Natural killer cell (primary cell): ENCODE measurements at regions not wholly inside any gene's neighbourhood (a gene's known extent, or its start where the extent isn't known, plus 50 kb on each side); places are given as distances from the start of the nearest gene placed in this dataset.

Source experiments
- ATAC-seq, 3 donors: fragments of 150-1000 bp in 2 of 3; fragments of 200-7000 bp in 1 of 3; cut with Tn5 transposase; 1 replicate in 1 of 3; 2 replicates in 2 of 3; pipeline ENCODE4 v1.10.0; 2021; ENCODE audit warnings: mild to moderate bottlenecking in 2 of 3, moderate library complexity in 2 of 3
- DNase-seq, 2 donors: peaks; one replicate each; pipeline versions ENCODE4 v3.0.0 to v3.0.0-alpha.2; 2013 to 2021; ENCODE audit warnings: mixed read lengths in 1 of 2
- H3K27ac ChIP-seq: one replicate; pipeline ENCODE4 v1.5.1; 2013; ENCODE audit warnings: mild to moderate bottlenecking, low read length
- H3K27me3 ChIP-seq: one replicate; pipeline ENCODE4 v1.6.1; 2013; ENCODE audit warnings: low read length; ENCODE audit not compliant: control insufficient read depth, insufficient read depth
- H3K36me3 ChIP-seq: one replicate; pipeline ENCODE4 v1.6.1; 2013; ENCODE audit warnings: low read length; ENCODE audit not compliant: control insufficient read depth, insufficient read depth
- H3K4me1 ChIP-seq: one replicate; pipeline ENCODE4 v1.6.1; 2013; ENCODE audit warnings: low read length; ENCODE audit not compliant: control insufficient read depth, insufficient read depth
- H3K4me3 ChIP-seq: one replicate; pipeline ENCODE4 v1.5.1; 2013; ENCODE audit warnings: low read length
- H3K9me3 ChIP-seq: one replicate; pipeline ENCODE4 v1.6.1; 2013; ENCODE audit warnings: low read length; ENCODE audit not compliant: control insufficient read depth, insufficient read depth
- H3K27ac Mint-ChIP-seq, 2 donors: one replicate each; pipeline ENCODE4 v1.8.0; 2022; ENCODE audit warnings: mild to moderate bottlenecking in 2 of 2, mixed read lengths in 2 of 2, moderate library complexity in 1 of 2
- H3K27me3 Mint-ChIP-seq, 2 donors: one replicate each; pipeline ENCODE4 v1.8.0; 2022; ENCODE audit warnings: low read depth in 2 of 2, mixed read lengths in 2 of 2
- H3K36me3 Mint-ChIP-seq: one replicate; pipeline ENCODE4 v1.8.0; 2022; ENCODE audit warnings: mixed read lengths
- H3K4me1 Mint-ChIP-seq, 2 donors: one replicate each; pipeline ENCODE4 v1.8.0; 2022; ENCODE audit warnings: mixed read lengths in 2 of 2
- H3K4me3 Mint-ChIP-seq: one replicate; pipeline ENCODE4 v1.8.0; 2022; ENCODE audit warnings: mild to moderate bottlenecking, moderate library complexity, mixed read lengths
- H3K9me3 Mint-ChIP-seq, 2 donors: one replicate each; pipeline ENCODE4 v1.8.0; 2022; ENCODE audit warnings: mixed read lengths in 2 of 2
- WGBS: methylation state at CpG from one replicate; pipeline ENCODE4 v1.1.7; 2013; ENCODE audit warnings: missing lambda C conversion rate; ENCODE audit not compliant: insufficient coverage; 5-methylcytosine and 5-hydroxymethylcytosine counted together
- intact Hi-C: fragments of 100-400 bp; cut with micrococcal nuclease; formaldehyde crosslinking; loops from one replicate; pipeline ENCODE4 v1.14.2; 2022
- TF ChIP-seq, protein P1 (sequence below): fragments of 200-600 bp; IDR thresholded peaks from one replicate; pipeline ENCODE4 v1.8.0; 2022; ENCODE audit warnings: antibody characterized with exemption

DNA sequence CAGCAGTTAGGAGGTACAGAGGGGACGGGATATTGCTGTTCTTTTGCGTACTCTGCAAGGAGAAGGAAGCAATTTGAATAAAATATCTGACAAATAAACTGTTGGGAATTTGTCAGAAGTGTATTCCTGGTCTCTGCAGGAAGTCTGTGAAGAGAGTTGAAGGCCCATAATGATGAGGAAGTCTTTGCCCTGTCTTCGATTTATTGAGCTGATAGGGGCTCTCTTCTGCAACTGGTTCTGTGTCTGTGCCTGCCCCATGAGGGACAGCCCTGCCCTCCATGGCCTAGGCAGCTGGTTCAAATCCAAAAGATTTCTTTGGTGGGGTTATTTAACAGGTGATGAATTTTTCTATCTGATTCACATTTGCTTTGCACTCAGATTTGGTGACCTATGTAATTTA lies 339.7 kb upstream of the EDNRB start:
- H3K4me1 ChIP-seq = no peaks in the 10 kb centered on the region
- Mint-ChIP-seq H3K4me1 (no peaks in the 10 kb centered on the region), H3K27ac (no peak overlapping the region), H3K36me3 (no peaks in the 10 kb centered on the region), H3K27me3 (no peaks in the 10 kb centered on the region), H3K9me3 (peaks cover 2 to 7% of the 10 kb centered on the region in 2 donors), H3K4me3 (no peak overlapping the region)
- H3K27me3 ChIP-seq = no peaks in the 10 kb centered on the region
- intact Hi-C loops = no loop called here
- 75% methylated on average over 3 of the region's 3 CpGs for WGBS
- H3K27ac ChIP-seq = no peak overlapping the region
- H3K36me3 ChIP-seq = no peaks in the 10 kb centered on the region
- DNase-seq (no peak), ATAC-seq (no peak)
- H3K9me3 ChIP-seq = no peaks in the 10 kb centered on the region
- TF ChIP-seq, protein P1, sequence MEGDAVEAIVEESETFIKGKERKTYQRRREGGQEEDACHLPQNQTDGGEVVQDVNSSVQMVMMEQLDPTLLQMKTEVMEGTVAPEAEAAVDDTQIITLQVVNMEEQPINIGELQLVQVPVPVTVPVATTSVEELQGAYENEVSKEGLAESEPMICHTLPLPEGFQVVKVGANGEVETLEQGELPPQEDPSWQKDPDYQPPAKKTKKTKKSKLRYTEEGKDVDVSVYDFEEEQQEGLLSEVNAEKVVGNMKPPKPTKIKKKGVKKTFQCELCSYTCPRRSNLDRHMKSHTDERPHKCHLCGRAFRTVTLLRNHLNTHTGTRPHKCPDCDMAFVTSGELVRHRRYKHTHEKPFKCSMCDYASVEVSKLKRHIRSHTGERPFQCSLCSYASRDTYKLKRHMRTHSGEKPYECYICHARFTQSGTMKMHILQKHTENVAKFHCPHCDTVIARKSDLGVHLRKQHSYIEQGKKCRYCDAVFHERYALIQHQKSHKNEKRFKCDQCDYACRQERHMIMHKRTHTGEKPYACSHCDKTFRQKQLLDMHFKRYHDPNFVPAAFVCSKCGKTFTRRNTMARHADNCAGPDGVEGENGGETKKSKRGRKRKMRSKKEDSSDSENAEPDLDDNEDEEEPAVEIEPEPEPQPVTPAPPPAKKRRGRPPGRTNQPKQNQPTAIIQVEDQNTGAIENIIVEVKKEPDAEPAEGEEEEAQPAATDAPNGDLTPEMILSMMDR = no peak
- H3K4me3 ChIP-seq = no peak overlapping the region

DNA sequence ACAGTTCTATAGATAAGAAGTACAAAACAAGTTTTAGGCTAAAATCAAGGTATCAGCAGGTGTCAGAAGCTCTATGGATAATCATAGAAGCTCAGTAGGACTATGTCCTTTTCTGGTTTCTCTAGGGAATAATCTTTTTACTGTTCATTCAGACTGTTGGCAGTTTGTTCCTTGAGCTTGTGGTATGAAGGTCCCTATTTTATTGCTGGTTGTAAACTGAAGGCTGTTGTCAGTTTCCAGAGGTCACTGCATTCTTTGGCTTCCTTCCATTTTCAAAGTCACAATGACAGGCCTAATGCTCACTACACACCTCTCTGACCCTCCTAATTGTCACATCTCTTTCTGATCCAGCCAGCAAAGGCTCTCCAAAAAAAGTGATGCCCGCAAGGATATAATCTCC lies 337.9 kb upstream of the EDNRB start:
- no peaks in the 10 kb centered on the region for H3K4me1 ChIP-seq
- WGBS = 100% methylated on average over 1 of the region's 1 CpG
- H3K4me3 Mint-ChIP-seq = no peak overlapping the region

DNA sequence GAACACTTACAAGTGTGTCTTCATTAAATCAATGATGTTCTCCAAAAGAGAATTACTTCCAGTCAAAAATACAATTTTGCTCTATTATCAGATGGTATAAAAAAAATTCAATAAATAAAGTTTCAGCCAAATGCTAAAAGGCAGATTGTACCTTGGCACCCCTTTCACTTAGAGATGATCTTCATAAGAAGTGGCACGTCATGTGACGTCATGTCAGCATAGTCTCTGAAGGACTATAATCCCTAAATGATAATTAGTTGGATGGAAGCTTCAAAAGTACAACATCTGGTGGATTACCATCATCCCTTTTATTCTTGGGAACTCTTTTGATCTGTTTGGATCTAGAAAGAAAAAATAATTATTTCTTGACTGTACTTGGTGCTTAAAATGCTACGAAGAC lies 335.5 kb upstream of the EDNRB start:
- no peaks in the 10 kb centered on the region for H3K27me3 ChIP-seq
- no peak for DNase-seq
- H3K4me3 Mint-ChIP-seq = no peak overlapping the region
- H3K27ac ChIP-seq = no peak overlapping the region
- no peaks in the 10 kb centered on the region for H3K4me1 ChIP-seq
- H3K4me1 Mint-ChIP-seq = no peaks in the 10 kb centered on the region
- WGBS = 94% methylated on average over 3 of the region's 3 CpGs
- no peaks in the 10 kb centered on the region for H3K36me3 ChIP-seq
- intact Hi-C loops = no loop called here
- TF ChIP-seq, protein P1 = no peak
- no peaks in the 10 kb centered on the region for H3K36me3 Mint-ChIP-seq
- no peaks in the 10 kb centered on the region for H3K9me3 ChIP-seq
- no peak overlapping the region for H3K27ac Mint-ChIP-seq
- no peak overlapping the region for H3K4me3 ChIP-seq
- H3K27me3 Mint-ChIP-seq = no peaks in the 10 kb centered on the region
- ATAC-seq = no peak
- H3K9me3 Mint-ChIP-seq = peaks cover 2 to 3% of the 10 kb centered on the region in 2 donors

More for the DNA sequence above, 337.9 kb upstream of the EDNRB start:
- no peaks in the 10 kb centered on the region for H3K4me1 Mint-ChIP-seq
- DNase-seq (no peak), ATAC-seq (no peak)
- no peaks in the 10 kb centered on the region for H3K27me3 Mint-ChIP-seq
- no peak overlapping the region for H3K27ac ChIP-seq
- no peaks in the 10 kb centered on the region for H3K9me3 ChIP-seq
- H3K36me3 Mint-ChIP-seq = no peaks in the 10 kb centered on the region
- TF ChIP-seq, protein P1 = no peak
- no peak overlapping the region for H3K27ac Mint-ChIP-seq
- H3K4me3 ChIP-seq = no peak overlapping the region
- H3K9me3 Mint-ChIP-seq = peaks cover 2 to 7% of the 10 kb centered on the region in 2 donors
- no peaks in the 10 kb centered on the region for H3K27me3 ChIP-seq
- intact Hi-C loops = no loop called here
- H3K36me3 ChIP-seq = no peaks in the 10 kb centered on the region

DNA sequence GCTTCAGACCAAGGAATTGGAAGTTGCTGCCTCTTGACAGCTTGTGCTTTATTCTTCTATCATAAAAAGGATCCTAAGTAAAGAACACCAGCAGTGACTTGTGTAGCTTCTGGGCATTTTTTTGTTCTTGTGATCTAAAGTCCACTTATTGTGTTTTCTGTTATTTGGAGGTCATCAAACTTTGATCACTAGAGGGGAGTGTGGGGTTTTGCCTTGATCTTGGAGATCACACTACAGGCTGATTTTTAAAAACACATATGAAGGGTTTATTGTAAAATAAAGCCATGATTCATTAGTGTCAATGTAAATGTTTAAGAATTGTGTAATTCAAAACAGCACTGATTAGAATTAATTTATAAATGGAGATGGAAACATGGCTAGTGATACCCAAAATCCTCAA lies 328.7 kb upstream of the EDNRB start:
- Histone ChIP-seq H3K9me3 (no peaks in the 10 kb centered on the region), H3K27me3 (no peaks in the 10 kb centered on the region), H3K27ac (no peak overlapping the region), H3K4me3 (no peak overlapping the region), H3K36me3 (no peaks in the 10 kb centered on the region), H3K4me1 (no peaks in the 10 kb centered on the region)
- no peak for DNase-seq
- no peak for ATAC-seq
- Mint-ChIP-seq H3K27me3 (no peaks in the 10 kb centered on the region), H3K4me1 (no peaks in the 10 kb centered on the region), H3K36me3 (no peaks in the 10 kb centered on the region), H3K4me3 (no peak overlapping the region), H3K27ac (no peak overlapping the region), H3K9me3 (peaks cover 5 to 6% of the 10 kb centered on the region in 2 donors)
- intact Hi-C loops = no loop called here
- TF ChIP-seq, protein P1 = no peak
